HepG2 (cell line): ENCODE measurements at regions not wholly inside any gene's neighbourhood (a gene's known extent, or its start where the extent isn't known, plus 50 kb on each side); places are given as distances from the start of the nearest gene placed in this dataset.

ENCODE experiments used
- ATAC-seq: fragments of 200-7000 bp; cut with Tn5 transposase; 3 replicates; pipeline ENCODE4 v1.9.1; 2020; ENCODE audit warnings: mild to moderate bottlenecking, moderate library complexity
- BruUV-seq: library from RNA; stranded (reverse); fragments of 400-500 nt; replicated peaks from 2 replicates; lab custom pipeline; 2021; lab: Mats Ljungman, UMichigan
- CTCF ChIA-PET: fragments of 300-600 bp; formaldehyde crosslinking; extraction: SDS; loops from one replicate; lab custom pipeline; 2021; ENCODE audit warnings: low total read pairs, inconsistent platforms, low intra/inter-chr PET ratio; lab: Yijun Ruan, JAX
- POLR2A ChIA-PET: fragments of 350-600 bp; sonication (Branson Sonifier 250); formaldehyde crosslinking; loops from one replicate; lab custom pipeline; 2020; ENCODE audit warnings: antibody characterized with exemption, inconsistent platforms; lab: Yijun Ruan, JAX
- DNase-seq: peaks from one replicate; pipeline ENCODE4 v3.0.0-alpha.2; 2015; ENCODE audit warnings: low spot score
- FAIRE-seq: peaks from 3 replicates; lab custom pipeline; 2011; peaks lifted over from hg19 to GRCh38; lab: Jason Lieb, UNC
- H2AFZ ChIP-seq: one replicate; pipeline ENCODE4 v1.6.1; 2011; ENCODE audit warnings: low read length, inconsistent platforms
- H3K27ac ChIP-seq: fragments of 300-600 bp; 3 replicates; pipeline ENCODE4 v1.8.0; 2011; ENCODE audit warnings: mixed run types, mild to moderate bottlenecking, mixed read lengths, low read length, inconsistent platforms; ENCODE audit not compliant: insufficient read depth; ENCODE audit errors: extremely low read length
- H3K27me3 ChIP-seq, 2 experiments: fragments of 200-600 bp in 1 of 2; 2 replicates in 1 of 2; 3 replicates in 1 of 2; pipeline versions ENCODE4 v1.6.0 to v1.8.0; 2011; ENCODE audit warnings: low read length in 2 of 2, mild to moderate bottlenecking in 2 of 2, moderate library complexity in 2 of 2, inconsistent platforms in 1 of 2; ENCODE audit not compliant: insufficient read depth in 2 of 2, control insufficient read depth in 1 of 2
- H3K36me3 ChIP-seq, 2 experiments: fragments of 200-600 bp in 1 of 2; replicated peaks in 1 of 2; 2 replicates in 1 of 2; 3 replicates in 1 of 2; pipeline versions ENCODE4 v1.5.1 to v1.8.0; 2011; ENCODE audit warnings: low read length in 2 of 2, inconsistent platforms in 1 of 2; ENCODE audit not compliant: insufficient read depth in 2 of 2, control insufficient read depth in 1 of 2
- H3K4me1 ChIP-seq: 2 replicates; pipeline ENCODE4 v1.5.1; 2012; ENCODE audit warnings: low read length, inconsistent platforms; ENCODE audit not compliant: insufficient read depth
- H3K4me2 ChIP-seq: 2 replicates; pipeline ENCODE4 v1.6.0; 2011; ENCODE audit warnings: low read depth, low read length, inconsistent platforms
- H3K4me3 ChIP-seq, 3 experiments: fragments of 200-600 bp in 1 of 3; sonication (generic), shearing (Covaris generic) in 1 of 3; replicated peaks in 1 of 3; 2 replicates each; pipeline ENCODE4 v1.5.1; 2011 to 2016; ENCODE audit warnings: low read length in 3 of 3, inconsistent platforms in 2 of 3, low read depth in 2 of 3, mild to moderate bottlenecking in 2 of 3, control low read depth in 1 of 3, mixed read lengths in 1 of 3; ENCODE audit not compliant: insufficient read depth in 1 of 3
- H3K79me2 ChIP-seq: one replicate; pipeline ENCODE4 v1.6.1; 2011; ENCODE audit warnings: low read length, inconsistent platforms; ENCODE audit not compliant: insufficient read depth
- H3K9ac ChIP-seq: 2 replicates; pipeline ENCODE4 v1.6.0; 2011; ENCODE audit warnings: mild to moderate bottlenecking, low read depth, low read length, inconsistent platforms; ENCODE audit not compliant: insufficient read depth
- H3K9me3 ChIP-seq: 2 replicates; pipeline ENCODE4 v1.5.1; 2012; ENCODE audit warnings: mild to moderate bottlenecking, low read length
- H4K20me1 ChIP-seq: 2 replicates; pipeline ENCODE4 v1.6.0; 2011; ENCODE audit warnings: inconsistent platforms, mild to moderate bottlenecking, low read length, moderate library complexity; ENCODE audit not compliant: insufficient read depth
- ATF7-NPFF ChIP-seq: sonication (generic); formaldehyde crosslinking; IDR thresholded peaks from 2 replicates; pipeline ENCODE4 v1.8.1; 2023; ENCODE audit warnings: mild to moderate bottlenecking, low read depth, missing genetic modification reagents, moderate library complexity
- HNRNPLL ChIP-seq: fragments of 200-400 bp; formaldehyde crosslinking; IDR thresholded peaks from 2 replicates; pipeline ENCODE4 v1.6.1; 2017; ENCODE audit warnings: mild to moderate bottlenecking, low read depth, low read length; ENCODE audit not compliant: poor library complexity, severe bottlenecking
- IRF9 ChIP-seq: sonication (generic); formaldehyde crosslinking; IDR thresholded peaks from 2 replicates; pipeline ENCODE4 v1.8.0; 2022; ENCODE audit warnings: missing genetic modification reagents, mild to moderate bottlenecking, borderline replicate concordance
- SMYD3 ChIP-seq: sonication (generic); formaldehyde crosslinking; IDR thresholded peaks from 2 replicates; pipeline ENCODE4 v1.8.1; 2023; ENCODE audit warnings: mild to moderate bottlenecking, missing genetic modification reagents
- ZBTB46 ChIP-seq: sonication (generic); formaldehyde crosslinking; IDR thresholded peaks from 2 replicates; pipeline ENCODE4 v1.4.0; 2020; ENCODE audit warnings: mild to moderate bottlenecking, missing genetic modification reagents, borderline replicate concordance
- ZNF101 ChIP-seq: sonication (generic); formaldehyde crosslinking; IDR thresholded peaks from 2 replicates; pipeline ENCODE4 v1.4.0; 2020; ENCODE audit warnings: mild to moderate bottlenecking, low read depth, missing genetic modification reagents, borderline replicate concordance
- ZNF205 ChIP-seq: IDR thresholded peaks from 2 replicates; pipeline ENCODE4 v1.6.1; 2018; ENCODE audit warnings: missing biosample characterization, missing genetic modification reagents
- ZNF382 ChIP-seq: sonication (generic); formaldehyde crosslinking; IDR thresholded peaks from 2 replicates; pipeline ENCODE4 v1.5.0; 2020; ENCODE audit warnings: missing genetic modification reagents, mild to moderate bottlenecking, borderline replicate concordance
- ZNF724P ChIP-seq: sonication (generic); formaldehyde crosslinking; IDR thresholded peaks from 2 replicates; pipeline ENCODE4 v1.8.0; 2022; ENCODE audit warnings: missing genetic modification reagents, borderline replicate concordance
- ZSCAN21 ChIP-seq: sonication (generic); formaldehyde crosslinking; IDR thresholded peaks from 2 replicates; pipeline ENCODE4 v1.8.0; 2022; ENCODE audit warnings: mild to moderate bottlenecking, missing genetic modification reagents, moderate library complexity, borderline replicate concordance
- WGBS: methylation state at CpG from one replicate; pipeline ENCODE4 v1.1.6; 2017; ENCODE audit warnings: low lambda C conversion rate; 5-methylcytosine and 5-hydroxymethylcytosine counted together
- in situ Hi-C: cut with HindIII; loops from 2 replicates; pipeline ENCODE4 v1.10.0; 2017; ENCODE audit warnings: low pct_unique_long_range_greater_than_20kb; ENCODE audit not compliant: extremely low pct_ligation_motif_present
- intact Hi-C: fragments of 100-400 bp; cut with micrococcal nuclease; formaldehyde crosslinking; loops from one replicate; pipeline ENCODE4 v1.10.0; 2022; ENCODE audit not compliant: unreplicated experiment

DNA sequence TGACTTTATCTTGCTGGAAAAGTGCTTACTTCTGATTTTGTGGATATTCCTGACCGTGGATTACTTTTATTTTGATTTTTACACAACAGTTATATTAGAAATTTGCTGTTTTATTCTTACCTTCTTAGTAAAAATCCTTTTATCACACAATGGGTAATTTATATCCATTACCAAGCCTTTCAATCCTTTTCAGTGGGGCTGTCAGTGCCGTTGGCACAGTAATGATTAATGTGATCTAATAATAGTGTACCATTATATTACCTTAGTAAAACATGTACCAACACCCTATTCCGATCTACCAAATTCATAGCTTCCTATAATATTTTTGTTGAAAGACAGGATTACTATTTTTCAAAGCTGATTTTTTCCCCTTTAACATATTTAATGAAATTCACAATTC, 87.3 kb upstream of the ZNF536 start:
- POLR2A ChIA-PET = no interaction called here
- Histone ChIP-seq H3K79me2 (no peaks in the 10 kb centered on the region), H3K9me3 (no peaks in the 10 kb centered on the region), H3K4me1 (no peaks in the 10 kb centered on the region), H3K27me3 (peaks cover 0 to 6% of the 10 kb centered on the region in 2 experiments; a peak in 2 of 5 replicates), H3K4me2 (no peak overlapping the region), H3K36me3 (no peaks in the 10 kb centered on the region), H3K9ac (no peak overlapping the region), H3K27ac (no peak overlapping the region), H3K4me3 (no peak overlapping the region), H2AFZ (no peak overlapping the region), H4K20me1 (no peaks in the 10 kb centered on the region)
- no peak for ATAC-seq
- no peak for TF ChIP-seq HNRNPLL
- no peak for TF ChIP-seq ZNF101
- no peak for TF ChIP-seq SMYD3 (CRISPR knock-in tag)
- TF ChIP-seq ZNF382 (CRISPR knock-in tag) = no peak
- TF ChIP-seq IRF9 (CRISPR knock-in tag) = no peak
- TF ChIP-seq ATF7-NPFF (CRISPR knock-in tag) = no peak
- no peak for TF ChIP-seq ZSCAN21
- no peak for TF ChIP-seq ZNF205
- no peak for TF ChIP-seq ZNF724P (CRISPR knock-in tag)
- no peak for TF ChIP-seq ZBTB46 (CRISPR knock-in tag)
- in situ Hi-C loops = no loop called here
- CTCF ChIA-PET = no interaction called here
- no peak for DNase-seq
- intact Hi-C loops = no loop called here
- no TSS peak for BruUV-seq
- WGBS = 0% methylated on average over 3 of the region's 3 CpGs
- no peak for FAIRE-seq
